Hematopoietic multipotent progenitor cell treated with erythropoietin and hydrocortisone succinate and interleukin-3 and kit ligand, for 4 days (in vitro differentiated cells): ENCODE measurements at regions not wholly inside any gene's neighbourhood (a gene's known extent, or its start where the extent isn't known, plus 50 kb on each side); places are given as distances from the start of the nearest gene placed in this dataset.
"Not testable (repeated sequence)": the region's sequence is repeated elsewhere in the genome, so short reads cannot be mapped to it uniquely, and the experiment has no call there.

Experiments used
- DNase-seq: peaks from one replicate; pipeline ENCODE4 v3.0.0-alpha.2; 2015

DNA sequence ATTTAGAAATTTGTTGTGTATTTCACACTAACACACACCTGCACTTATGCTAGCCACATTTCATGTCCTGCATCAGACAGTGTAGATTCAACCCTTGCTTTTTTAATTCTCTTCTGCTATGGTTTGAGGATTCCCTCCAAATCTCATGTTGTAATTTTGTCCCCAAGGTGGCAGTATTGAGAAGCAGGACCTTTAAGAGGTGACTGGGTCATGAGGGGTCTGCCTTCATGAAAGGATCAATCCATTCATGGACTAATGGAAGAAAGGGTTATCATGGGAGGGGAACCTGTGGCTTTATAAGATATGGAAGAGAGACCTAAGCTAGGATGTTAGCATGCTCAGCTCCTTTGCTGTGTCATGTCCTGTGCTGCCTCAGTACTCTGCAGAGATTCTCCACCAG, 1032.2 kb downstream of the CDH11 start:
- DNase-seq, result peak; percentile 34

DNA sequence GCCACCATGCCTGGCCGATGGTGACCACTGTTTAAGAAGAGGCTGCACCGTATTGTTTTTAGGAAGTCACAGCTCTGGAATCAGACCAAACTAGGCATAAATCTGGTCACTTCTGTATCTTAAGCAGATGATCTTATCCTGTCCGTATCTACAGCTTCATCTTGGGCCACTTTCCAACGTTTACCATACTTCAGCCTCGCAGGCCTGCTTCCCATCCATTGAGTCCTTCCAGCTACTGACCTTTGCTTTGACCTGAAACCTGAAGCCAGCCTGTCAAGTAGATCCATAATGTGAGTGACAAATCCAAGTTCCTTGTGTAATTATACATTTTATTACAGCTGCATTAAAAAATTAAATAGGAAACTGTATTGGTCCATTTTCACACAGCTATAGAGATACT, 1033.0 kb downstream of the CDH11 start:
- no peak for DNase-seq

DNA sequence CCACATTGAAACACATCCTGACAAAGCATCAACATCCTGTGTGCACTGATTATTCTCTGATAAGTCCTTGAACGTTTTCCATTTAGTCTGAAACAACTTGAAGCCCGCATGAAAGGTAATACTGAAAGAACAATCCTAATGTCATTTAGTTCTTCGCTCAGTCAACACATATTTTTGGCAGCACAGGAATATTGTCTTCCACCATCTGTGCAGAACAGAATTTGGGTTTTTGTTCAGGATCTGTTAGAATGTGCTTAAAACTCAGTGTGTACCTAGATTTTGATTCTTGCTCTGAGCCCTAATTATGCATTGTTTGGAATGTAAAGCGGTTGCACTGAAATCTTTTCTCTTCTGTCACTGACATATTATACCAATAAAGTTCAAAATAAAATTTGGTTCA, 1036.6 kb downstream of the CDH11 start:
- no peak for DNase-seq

DNA sequence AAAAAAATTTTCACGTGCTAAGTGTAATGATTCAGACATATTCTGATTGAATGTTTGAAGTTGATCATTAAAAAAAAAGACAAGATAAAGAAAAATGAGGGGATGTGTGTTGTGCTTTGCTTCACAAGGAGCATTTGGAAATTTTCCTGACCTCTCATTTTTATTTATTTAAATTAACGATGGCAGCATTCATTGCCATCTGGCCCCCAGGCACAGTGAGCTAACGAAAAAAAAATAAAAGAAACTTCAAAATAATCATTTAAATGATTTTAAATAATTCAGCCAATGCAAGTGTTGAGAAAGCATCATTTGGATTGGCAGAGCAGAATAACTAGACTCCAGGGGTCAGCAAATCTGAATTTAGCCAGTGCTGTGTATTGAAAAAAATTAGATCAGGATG, 1037.2 kb downstream of the CDH11 start:
- no peak for DNase-seq

DNA sequence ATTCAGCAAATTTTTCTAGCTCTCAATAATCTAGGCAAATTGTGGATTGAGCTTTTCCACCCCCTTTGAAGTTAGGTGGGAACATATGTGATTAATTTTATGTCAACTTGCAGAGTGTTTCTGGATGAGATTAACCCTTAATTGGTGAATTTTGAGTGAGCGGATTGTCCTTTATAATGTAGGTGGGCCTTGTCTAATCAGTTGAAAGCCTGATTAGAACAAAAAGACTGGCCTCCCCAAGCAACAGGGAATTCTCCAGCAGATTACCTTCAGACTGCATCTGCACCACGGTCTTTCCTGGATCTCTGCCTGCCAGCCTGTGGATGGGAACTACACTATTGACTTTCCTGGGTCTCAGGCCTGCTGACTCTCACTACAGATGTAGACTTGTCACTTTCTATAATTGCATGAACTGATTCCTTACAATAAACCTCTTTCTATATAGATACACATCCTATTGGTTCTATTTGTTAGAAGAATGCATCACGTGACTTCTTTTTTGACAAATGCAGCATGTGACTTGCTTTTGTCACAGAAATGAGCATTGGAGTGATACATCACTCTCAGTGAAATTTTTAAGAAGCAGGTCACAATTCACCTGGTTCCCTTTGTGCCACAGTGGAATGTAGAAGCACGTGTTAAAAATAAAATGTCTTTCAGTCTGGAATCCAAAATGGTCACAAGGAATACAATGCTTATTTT, 1038.3 kb downstream of the CDH11 start:
- DNase-seq, result no peak

DNA sequence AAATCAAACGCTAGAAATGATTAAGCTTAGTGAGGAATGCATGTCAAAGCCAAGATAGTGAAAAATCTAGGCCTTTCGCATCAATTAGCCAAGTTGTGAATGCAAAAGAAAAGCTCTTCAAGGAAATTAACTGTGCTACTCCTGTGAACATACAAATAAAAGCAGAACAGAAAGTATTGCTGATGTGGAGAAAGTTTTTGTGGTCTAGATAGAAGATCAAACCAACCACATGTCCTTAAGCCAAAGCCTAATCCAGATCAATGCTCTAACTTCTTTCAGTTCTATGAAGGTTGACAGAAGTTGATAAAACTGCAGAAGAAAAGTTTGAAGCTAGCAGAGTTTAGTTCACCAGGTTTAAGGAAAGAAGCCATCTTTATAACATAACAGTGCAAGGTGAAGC, 1044.6 kb downstream of the CDH11 start:
- no peak for DNase-seq

DNA sequence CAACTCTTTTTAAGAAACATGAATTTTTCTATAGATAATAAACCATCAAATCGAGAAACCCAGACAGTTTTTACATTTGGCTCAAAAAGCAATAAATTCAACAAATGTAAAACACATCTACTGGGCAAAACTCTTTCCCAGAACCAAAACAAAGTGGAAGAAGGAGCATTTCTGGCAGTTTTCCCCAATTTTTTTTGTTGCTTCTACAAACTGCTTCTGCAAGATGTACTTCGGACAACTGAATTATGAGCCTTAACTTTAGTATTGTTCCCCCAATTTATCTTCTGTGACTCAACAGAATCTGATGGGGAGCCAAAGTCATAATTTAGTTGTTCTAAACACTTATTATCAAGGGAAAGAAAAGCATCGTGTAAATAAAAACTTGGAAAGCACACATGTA, 1047.2 kb downstream of the CDH11 start:
- DNase-seq, result no peak

DNA sequence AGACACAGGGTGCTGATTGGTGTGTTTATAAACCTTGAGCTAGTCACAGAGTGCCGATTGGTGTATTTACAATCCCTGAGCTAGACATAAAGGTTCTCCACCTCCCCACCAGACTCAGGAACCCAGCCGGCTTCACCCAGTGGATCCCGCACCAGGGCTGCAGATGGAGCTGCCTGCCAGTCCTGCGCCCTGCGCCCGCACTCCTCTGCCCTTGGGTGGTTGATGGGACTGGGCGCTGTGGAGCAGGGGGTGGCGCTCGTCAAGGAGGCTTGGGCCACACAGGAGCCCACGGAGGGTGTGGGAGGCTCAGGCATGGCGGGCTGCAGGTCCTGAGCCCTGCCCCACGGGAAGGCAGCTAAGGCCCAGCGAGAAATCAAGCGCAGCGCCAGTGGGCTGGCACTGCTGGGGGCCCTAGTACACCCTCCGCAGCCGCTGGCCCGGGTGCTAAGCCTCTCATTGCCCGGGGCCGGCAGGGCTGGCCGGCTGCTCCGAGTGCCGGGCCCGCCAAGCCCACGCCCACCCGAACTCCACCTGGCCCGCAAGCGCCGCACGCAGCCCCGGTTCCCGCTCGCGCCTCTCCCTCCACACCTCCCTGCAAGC, 1049.6 kb downstream of the CDH11 start:
- not testable (repeated sequence) for DNase-seq

DNA sequence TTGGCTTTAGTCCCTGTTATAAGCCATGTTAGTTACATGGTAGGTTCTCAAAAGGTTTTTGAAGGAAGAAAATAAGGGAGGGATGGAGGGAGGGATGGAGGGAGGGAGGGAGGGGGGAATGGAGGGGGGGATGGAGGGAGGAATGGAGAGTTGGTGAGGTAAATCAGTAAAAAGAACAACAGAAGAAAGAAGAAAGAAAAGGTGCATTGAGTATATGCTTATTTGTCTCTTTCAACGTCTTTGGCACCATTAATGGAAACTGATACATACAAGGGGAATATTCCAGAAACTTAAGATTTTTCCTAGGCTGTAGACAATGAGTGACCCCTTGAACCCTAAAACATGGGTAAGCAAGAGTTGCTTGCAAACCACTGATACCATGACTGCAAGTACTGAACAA, 1056.3 kb downstream of the CDH11 start:
- DNase-seq, result no peak

DNA sequence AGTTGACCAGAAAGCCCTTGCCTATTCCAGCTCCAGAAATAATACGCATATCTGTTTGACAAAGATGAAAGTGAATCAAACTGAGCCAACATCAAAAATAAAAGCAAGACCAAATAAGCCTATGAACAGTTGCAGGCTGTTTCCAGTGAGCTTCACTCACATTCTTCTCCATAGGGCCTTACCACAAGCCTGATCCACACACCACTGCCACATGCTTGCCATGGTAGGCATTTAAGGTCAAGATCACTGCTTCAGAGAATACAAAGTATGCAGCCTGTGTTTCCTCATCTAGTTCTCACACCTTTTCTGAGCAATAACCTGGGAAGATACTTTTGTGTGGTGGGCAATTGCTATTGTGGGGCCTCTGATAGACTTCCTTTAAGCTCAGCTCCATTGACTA, 1060.2 kb downstream of the CDH11 start:
- DNase-seq, result no peak

DNA sequence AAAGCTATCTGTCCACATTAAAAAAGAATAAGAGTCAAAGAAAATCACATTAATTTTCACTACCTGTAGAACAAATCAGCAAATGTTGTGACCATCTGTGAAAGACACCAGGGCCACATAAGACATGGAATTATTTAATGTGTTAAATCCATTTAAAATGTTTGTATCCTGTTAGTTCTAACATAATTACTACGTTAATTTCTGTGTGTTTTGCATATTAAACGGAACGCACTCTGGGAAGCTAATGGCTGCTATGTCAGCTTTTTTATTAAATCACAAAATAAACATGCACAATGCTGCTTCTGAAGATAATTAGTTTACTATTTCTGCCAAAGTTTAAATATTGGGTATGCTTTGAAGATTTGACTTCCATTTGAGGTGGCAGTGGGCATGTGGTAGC, 1061.2 kb downstream of the CDH11 start:
- no peak for DNase-seq

DNA sequence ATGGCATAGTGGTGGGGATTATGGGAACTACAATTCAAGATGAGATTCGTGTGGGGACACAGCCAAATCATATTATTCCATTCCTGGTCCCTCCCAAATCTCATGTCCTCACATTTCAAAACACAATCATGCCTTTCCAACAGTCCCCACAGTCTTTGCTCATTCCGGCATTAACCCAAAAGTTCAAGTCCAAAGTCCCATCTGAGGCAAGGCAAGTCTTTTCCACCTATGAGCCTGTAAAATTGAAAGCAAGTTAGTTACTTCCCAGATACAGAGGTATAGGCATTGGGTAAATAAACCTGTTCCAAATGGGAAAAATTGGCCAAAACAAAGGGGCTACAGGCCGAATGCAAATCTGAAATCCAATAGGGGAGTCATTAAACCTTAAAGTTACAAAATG, 1063.2 kb downstream of the CDH11 start:
- no peak for DNase-seq

DNA sequence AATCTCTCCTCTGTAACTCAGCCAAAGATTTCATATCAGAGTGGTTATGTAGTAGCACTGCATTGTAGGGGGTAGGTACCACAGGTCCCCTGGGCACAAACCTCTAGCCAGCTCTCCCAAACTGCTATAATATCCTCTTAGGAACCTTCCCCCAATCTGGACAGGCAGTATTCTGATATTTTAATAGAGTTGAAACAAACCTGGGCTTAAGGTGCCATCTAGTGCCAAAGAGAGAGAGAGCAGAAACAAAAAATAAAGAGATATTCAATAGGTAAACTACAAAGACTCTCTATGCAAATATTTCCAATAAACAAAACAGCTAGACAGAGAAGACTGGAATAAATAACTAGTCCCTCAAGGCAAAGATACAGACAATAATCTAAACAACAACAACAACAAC, 1070.0 kb downstream of the CDH11 start:
- peak; percentile 5 for DNase-seq

DNA sequence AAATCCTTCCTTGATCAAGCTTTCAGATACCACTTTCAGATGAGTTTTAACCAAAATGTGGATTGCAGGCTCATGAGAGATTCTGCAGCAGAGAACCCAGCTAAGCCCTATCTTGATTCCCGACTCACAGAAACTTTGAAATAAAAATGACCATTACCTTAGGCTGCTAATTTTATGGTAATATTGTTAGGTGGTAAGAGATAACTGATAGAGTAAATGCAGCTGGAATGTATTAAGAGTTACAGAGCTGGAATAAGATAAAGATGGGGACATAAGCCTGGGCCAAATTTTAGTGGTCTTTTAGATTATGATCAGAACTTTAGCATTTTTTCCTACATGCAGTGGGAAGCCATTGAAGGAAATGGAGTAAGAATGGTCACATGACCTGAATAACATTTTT, 1074.0 kb downstream of the CDH11 start:
- no peak for DNase-seq

DNA sequence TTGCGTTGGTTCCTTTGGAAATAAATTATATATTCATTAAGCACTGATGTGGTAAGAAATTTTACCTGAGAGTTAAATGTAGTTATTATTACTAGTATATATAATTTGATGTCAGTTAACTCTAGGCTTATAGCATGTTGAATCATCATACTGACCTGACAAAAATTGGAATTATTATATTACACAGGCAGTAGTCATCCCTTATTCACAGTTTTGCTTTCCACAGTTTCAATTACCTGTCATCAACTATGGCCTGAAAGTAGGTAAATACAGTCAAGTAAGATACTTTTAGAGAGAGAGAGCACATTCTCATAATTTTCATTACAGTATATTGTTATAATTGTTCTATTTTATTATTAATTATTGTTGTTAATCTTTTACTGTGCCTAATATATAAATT, 1074.7 kb downstream of the CDH11 start:
- no peak for DNase-seq

DNA sequence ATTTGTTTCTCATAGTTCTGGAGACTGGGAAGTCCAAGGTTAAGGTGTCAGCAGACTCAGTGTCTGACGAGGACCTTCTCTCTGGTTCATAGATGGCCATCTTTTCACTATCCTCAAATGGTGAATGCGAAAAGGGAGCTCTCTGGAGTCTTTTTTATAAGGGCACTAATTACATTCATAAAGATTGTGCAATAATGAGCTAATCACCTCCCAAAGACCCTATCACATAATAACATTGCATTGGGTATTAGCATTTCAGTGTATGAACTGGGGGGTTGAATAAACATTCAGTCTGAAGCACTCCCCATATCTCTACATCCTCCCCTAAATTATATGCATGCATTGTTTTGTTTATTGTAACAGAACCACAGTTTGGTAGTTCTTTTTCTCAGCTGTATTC, 1086.5 kb downstream of the CDH11 start:
- DNase-seq, result no peak

DNA sequence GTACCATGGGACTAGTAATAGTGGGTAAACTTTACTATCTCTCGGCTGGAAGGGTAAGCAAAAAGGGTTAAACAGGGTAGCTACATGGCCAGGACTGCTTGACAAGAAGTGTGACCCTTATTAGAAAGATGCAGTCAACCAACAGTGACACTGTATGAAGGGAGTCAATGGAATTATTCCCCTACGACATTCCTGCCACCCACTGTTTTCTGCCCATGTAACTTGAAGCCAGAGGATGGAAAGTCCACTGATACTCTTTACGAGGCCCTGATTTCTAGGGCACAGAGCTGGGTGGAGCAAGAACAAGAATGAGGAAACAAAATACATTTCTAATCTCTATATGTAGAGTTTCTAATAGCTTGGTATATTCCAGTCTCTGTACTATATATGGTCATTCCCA, 1102.5 kb downstream of the CDH11 start:
- DNase-seq, result no peak

DNA sequence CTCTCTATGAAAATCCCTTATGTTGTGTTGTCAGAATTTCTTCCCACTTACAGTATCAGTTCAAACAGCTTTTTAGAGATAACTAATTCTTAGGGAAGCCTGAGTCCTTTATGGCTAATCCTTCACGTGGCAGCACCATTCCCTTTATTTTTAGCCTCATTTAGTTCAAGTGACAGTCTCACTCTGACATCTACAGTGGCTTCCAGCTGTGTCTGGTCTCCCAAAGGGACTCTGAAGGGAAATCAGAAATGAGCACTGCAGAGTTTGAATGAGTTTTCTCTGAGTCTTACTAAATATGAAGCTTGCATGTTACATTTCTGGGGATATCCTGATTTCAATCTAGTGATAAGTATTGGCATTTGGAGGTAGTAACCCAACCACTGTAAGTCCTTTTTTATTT, 1104.1 kb downstream of the CDH11 start:
- no peak for DNase-seq

DNA sequence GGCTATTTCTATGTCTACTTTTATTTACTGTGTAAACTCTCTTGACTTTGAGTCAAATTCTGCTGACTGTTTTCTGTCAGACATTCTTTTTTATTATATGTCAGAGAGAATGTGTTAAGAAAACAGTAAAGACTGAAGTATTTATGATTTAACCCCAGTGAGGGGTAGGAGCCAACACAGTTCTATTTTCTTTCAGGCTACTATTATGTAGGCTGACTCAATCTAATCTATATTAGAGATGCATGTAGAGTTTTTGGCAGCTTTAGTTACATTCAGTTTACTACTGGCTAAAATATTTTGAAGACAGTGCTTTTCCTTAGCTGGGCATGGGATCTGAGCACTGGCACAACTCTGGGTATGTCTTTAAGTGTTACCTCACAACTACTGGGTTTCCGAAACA, 1108.0 kb downstream of the CDH11 start:
- DNase-seq, result no peak

DNA sequence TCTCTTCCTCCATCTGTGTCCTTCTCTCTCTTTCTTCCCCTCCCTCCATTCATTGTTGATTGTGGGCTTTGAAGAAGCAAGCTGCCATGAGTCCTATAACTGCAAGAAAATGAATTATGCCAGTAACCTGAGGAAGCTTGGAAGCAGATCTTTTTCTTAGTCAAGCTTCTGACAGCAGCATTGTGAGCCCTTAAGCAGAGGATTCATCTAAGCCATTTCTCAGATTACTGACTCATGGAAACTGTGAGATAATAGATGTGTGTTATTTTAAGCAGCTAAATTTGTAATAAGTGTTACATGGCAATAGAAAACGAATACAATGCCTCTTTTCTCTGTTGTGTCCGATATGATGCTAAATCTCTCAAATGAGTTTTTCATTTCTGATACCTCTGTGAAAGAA, 1109.7 kb downstream of the CDH11 start:
- no peak for DNase-seq

DNA sequence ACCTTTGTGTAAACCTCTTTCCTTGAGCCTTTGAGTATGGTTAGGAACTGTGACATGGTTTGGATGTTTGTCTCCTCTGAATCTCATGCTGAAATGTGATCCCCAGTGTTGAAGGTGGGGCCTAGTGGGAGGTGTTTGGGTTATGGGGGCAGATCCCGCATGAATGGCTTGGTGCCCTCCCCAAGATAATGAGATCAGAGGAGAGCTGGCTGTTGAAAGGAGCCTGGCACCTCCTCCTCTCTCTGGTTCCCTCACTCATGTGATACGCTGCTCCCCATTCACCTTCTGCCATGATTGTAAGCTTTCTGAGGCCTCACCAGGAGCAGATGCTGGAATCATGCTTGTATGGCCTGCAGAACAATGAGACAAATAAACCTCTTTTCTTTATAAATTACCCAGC, 1110.2 kb downstream of the CDH11 start:
- DNase-seq, result no peak

DNA sequence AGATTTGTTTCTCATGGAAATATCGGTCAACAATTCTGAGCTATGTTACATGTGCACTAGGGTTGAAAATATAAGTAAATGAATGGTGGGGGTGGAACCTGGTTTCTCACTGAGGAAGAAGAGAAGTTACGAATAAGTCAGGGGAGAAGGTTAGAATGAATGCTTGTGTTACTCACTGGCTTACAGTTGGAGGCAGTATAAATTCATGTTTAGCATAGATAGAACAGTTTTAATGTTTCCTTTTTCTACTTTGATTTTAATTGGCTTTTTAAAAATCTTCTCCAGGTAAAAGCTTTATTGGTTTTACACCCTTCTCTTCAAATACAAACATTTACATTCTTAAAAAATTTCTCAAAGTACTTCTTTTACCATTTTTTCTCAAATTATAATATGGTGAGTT, 1113.7 kb downstream of the CDH11 start:
- DNase-seq, result no peak

DNA sequence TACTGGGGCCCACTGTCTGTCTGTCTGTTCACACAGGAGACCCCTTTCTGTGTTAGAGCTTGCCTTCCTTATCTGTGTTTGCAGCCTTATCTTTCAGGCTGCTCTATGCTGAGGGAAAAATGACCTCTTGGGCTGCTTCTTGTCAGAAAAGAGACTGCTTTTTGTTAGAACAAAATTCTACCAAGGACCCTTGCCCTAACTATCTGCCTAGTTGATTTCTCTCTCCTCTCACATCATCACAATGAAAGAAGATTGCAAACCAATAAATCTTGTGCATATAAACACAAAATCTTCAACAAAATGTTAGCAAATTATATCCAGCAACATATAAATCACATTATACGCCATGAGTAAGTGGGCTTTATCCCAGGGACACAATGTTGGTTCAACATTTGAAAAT, 1117.7 kb downstream of the CDH11 start:
- no peak for DNase-seq

DNA sequence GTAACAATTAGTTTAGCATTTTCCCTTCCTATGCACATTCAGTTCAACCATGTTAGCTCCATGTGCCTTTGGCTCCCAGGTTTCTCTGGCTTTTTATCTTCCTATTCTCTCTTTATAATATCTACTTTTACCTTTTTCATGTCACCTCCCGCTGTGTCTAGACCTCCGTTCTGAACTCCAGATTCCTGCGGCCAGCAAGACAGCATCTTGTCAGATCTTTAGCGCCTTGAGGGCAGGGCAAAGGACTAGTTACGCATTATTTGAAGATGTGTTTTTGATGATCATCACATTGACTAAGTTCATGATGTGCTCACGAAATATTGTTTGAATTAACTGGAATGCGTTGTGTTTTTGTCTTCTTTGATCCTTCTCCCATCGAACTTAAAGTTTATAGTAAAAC, 1126.8 kb downstream of the CDH11 start:
- no peak for DNase-seq

DNA sequence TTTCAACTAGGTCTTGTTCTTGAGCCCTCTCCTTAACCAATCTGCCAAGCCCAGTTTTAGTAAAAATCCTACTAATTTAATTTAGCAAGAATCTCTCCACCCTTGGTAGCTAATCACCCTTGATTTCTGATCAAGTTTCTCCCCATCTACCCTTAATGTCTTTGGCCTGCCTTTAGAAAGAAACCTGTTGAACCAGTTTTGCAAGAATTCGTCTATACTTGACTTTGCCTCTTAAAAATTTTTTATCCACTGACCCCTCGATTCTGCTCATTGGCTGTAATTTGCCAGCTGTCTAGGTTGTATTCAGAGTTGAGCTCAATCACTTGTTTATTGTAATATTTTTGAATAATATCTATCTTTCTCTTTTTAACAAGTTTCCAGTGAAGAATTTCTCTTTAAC, 1138.5 kb downstream of the CDH11 start:
- DNase-seq, result no peak
